GM12801 (cell line): ENCODE measurements at regions not wholly inside any gene's neighbourhood (a gene's known extent, or its start where the extent isn't known, plus 50 kb on each side); places are given as distances from the start of the nearest gene placed in this dataset.

Source experiments
- TF ChIP-seq, protein P1 (sequence below): IDR thresholded peaks from one replicate; pipeline ENCODE4 v1.5.1; 2011; ENCODE audit warnings: control low read depth; ENCODE audit not compliant: insufficient read length; ENCODE audit errors: extremely low read depth

DNA sequence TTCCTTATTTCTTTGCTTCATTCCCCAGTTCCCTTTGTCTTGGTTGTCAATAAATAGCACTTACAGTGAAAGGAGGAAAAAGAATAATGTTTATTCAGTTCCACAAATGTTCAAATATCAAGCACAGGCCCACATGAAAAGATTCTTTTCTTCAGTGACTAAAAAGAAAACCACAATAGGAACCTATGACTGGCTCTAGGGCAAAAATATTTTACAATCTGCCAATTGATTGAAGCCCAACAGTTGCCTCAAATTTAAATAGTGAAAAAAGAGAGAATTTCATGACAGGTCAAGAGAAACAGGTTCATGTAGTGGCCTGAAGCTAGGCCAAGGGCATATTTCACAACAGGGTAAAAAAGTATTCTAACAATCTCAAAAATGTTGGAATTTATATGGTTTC lies 553.8 kb downstream of the CENPC start:
- TF ChIP-seq, protein P1, sequence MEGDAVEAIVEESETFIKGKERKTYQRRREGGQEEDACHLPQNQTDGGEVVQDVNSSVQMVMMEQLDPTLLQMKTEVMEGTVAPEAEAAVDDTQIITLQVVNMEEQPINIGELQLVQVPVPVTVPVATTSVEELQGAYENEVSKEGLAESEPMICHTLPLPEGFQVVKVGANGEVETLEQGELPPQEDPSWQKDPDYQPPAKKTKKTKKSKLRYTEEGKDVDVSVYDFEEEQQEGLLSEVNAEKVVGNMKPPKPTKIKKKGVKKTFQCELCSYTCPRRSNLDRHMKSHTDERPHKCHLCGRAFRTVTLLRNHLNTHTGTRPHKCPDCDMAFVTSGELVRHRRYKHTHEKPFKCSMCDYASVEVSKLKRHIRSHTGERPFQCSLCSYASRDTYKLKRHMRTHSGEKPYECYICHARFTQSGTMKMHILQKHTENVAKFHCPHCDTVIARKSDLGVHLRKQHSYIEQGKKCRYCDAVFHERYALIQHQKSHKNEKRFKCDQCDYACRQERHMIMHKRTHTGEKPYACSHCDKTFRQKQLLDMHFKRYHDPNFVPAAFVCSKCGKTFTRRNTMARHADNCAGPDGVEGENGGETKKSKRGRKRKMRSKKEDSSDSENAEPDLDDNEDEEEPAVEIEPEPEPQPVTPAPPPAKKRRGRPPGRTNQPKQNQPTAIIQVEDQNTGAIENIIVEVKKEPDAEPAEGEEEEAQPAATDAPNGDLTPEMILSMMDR = no peak

DNA sequence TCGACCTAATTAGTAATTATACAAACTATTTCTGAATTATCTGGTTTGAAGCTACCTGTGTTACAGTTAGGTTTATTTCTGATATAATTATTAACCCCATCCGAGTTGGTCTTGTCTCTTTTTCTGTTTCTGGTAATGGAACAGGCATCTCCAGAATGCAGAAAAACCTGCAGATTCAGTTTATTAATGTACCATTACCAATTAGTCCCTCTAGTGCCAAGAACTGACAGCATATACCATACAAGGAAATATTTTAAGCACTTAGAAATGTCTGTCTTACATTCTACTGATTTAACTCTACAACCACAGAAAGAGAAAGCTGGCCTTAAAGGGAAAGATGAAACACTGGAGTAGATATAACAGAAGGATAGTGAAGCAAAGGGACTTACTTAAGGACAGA lies 570.6 kb downstream of the CENPC start:
- TF ChIP-seq, protein P1 = no peak

DNA sequence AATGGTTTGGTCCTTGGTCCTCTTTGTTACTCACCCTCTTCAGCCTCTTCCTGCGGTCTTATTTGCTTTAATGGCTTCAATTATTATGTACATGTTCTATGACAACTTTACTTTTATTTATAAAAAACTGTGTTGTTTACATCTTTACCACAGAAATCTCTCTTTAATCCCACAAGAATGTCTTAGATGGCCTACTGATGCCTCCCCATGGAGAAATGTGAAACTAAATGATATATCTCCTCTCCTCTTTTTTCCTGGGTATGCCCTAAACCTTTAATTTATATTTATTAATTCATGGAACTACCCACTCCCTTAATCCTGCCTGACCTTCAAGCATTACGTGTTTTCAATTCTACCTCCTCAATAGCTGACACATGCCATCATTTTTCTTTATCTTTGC lies 573.2 kb downstream of the CENPC start:
- TF ChIP-seq, protein P1 = no peak

DNA sequence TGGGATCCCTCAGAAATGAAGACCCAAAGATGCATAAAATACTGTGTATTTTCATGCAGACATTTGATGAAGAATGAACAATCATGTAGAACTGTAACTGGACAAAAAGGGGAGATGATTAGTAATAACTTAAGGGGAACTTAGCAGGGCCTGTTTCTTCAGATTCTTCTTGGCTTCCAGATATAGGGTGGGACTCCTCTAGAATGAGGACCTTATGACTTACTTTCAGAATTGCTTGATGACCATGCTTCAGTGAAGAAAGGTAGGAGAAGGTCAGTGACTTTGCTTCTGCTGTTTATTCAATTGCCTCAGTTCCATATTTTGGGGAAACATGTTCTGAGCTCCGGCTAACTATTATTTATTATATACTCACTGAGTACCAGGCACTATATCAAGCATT lies 580.8 kb downstream of the CENPC start:
- TF ChIP-seq, protein P1 = no peak

DNA sequence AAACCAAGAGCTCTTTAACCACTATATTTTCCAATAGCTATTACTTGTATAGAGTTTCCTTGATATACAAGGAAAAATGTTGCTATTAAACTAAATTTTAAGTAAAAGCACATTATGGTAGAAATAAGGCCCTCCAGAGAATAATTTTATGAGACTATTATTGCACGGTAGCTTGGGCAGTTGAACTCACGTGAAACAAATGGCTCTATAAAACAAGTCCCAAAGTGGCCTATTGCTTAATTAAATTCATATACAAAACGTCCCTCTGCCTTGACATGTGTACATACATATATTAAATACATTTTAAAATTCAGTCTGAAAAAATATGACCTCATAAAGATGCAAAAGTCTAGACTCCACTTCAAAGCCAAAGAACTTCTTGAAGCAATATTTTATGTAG lies 582.2 kb downstream of the CENPC start:
- TF ChIP-seq, protein P1 = no peak

DNA sequence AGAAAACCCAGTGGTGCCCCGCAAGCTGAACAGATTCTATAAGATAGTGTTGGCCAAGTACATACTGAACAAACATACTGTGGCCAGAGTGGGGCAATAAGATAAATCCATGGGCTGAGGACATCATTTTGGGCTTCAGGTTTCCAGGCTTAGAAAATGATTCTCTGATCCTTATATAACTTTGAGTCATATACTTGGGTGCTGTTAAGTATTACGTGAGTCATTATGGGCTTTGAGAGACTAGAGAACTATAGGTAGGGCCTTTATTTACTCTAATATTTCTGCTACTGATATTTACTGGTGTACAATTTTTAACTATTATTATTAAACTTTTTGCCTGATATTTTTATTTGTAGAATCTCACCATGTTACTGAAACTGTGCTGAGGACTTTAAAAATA lies 586.1 kb downstream of the CENPC start:
- TF ChIP-seq, protein P1 = no peak

DNA sequence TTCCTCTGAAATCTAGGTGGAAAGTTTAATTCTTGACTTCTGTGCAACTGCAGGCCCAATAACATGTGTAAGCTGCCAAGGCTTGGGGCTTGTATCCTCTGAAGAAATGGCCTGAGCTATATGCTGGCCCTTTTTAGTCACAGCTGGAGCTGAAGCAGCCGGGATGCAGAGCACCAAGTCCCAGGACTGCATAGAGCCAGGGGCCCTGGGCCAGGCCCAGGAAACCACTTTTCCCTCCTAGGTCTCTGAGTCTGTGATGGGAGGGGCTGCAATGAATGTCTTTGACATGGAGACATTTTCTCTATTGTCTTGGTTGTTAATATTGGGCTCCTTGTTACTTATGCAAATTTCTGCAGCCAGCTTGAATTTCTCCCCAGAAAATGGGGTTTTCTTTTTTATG lies 588.5 kb downstream of the CENPC start:
- TF ChIP-seq, protein P1 = no peak

DNA sequence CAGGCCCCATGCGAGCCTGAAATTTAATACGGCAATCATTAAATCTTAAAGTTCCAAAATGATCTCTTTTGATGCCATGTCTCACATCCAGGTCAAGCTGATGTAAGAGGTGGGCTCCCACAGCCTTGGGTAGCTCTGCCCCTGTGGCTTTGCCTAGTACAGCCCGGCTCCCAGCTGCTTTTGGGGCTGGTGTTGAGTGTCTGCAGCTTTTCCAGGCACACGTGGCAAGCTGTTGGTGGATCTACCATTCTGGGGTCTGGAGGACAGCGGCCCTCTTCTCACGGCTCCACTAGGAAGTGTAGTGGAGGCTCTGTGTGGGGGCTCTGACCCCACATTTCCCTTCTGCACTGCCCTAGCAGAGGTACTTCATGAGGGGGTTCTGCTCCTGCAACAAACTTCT lies 588.9 kb downstream of the CENPC start:
- TF ChIP-seq, protein P1 = no peak
